ENCODE measurements at regions not wholly inside any gene's neighbourhood (a gene's known extent, or its start where the extent isn't known, plus 50 kb on each side); places are given as distances from the start of the nearest gene placed in this dataset.
"Not testable (repeated sequence)": the region's sequence is repeated elsewhere in the genome, so short reads cannot be mapped to it uniquely, and the experiment has no call there.

DNA sequence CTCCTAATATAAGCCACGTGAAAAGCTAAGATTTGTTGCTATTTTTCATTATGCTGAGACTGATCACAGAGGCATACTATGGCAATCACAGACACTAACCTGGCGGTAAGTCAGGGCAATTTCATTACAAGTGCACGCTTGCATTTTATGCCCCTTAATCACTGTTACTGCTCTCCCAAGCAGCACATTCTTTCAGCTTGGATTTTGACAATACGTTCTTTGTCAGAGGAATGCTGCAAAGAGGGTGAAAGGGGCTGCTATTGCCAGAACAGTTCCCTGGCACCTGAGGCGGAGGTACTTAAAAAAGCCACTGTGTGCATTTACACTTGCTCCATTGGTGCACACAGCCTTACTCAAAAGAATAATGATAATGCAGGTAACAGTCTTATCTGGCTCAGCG lies 346.6 kb downstream of the RFC3 start:
- DNase-seq (ENCODE audit: low read depth, low spot score): no peak

DNA sequence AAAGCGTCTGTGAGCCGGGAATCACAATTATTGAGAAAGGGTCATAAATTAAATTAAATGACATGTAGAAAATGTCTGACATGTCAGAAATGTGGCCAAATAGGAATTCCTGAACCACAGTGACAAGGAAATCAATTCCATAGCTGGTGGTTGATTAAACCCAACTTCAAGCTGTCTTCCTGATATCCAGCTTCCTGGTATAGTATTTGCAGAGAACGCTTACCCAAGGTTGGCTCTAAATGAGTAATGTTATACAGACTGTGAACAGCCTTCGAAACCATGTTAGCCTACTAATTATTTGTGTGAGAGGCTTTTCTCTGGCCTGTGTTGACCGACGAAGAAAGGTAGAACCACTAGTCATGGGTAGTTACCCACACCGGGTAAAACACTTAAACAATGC lies 347.2 kb downstream of the RFC3 start:
- no peak for DNase-seq (ENCODE audit: low read depth, low spot score)

DNA sequence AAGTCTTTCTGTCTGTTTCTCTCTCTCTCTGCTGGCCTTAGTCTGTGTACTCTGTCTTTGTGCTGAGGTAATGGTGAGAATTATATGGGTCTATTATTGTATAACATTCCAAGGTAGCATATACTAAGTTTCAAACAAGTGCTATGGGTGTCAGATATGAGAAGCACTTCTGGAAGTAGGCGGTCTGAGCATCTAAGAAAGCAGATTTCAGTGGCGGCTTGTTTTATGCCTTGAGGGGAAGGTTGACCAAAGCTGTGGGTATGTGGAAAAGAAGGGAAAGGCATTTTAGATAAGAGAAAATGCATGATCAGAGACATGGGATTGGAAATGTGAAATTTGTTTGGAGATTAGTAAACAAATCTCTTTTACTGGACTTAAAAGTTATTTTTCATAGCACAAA lies 348.5 kb downstream of the RFC3 start:
- no peak for DNase-seq (ENCODE audit: low read depth, low spot score)

GRCh38 chr13:34167347-34167746 lies 349.4 kb downstream of the RFC3 start:
- DNase-seq (ENCODE audit: low read depth, low spot score): no peak

DNA sequence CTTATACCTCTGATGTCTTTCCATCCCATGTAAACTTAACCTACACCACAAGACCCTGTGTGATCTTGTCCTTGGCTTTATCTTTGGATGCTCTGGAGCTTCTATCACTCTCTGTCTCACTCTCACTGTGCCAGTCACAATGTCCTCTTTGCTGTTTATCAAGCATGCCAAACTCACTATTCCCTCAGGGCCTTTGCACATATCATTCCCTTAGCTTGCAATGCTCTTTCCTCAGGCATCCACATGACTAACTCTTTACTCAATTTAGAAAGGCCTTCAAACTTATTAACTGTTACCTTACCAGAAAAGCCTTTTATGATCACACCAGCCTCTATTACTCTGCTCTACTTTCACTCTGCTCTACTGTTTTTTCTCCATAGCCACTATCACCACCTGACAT lies 354.1 kb downstream of the RFC3 start:
- no peak for DNase-seq (ENCODE audit: low read depth, low spot score)

DNA sequence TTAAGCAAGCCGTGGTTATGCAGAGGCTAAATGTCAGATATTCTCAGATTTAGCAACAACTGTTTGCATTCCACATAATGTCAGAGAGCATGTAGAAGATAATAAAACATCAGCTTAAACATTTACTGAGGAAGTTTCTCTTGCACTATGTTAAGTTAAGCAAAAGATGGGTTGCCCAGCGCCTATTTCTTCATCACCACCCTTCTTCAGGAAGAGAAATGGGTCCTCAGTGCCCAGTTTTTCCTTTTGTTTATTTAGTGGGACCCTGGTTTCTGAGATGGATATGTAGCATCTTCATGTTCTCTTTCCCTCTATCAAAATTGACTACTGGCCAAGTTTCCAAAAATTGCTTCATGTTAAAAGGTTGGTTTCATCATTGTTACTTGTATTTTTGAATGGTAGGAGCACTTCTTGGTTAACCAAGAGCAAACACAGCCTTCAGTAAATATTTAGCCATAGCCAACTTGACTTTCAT lies 356.8 kb downstream of the RFC3 start:
- DNase-seq (ENCODE audit: low read depth, low spot score): no peak

DNA sequence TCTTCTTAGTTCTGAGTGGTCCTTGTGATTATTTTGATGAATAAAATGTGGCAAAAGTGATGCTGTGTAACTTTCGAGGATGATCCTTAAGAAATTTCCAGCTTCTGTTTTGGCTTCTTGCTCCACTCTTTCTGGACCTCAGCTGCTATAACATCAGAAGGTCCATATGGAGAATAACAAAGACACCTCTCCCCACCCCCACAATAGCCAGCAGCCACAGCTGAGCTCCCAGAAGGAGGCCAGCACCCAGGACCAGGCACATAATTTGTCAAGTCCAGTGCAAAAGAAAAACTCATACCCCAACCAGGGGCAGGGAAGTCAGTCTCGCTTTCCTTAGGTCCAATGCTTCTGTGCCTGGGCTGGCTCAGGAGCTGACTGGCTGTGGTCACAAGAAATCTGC lies 357.6 kb downstream of the RFC3 start:
- no peak for DNase-seq (ENCODE audit: low read depth, low spot score)

- no peak for DNase-seq (ENCODE audit: low read depth, low spot score)
Observed at GRCh38 chr13:34176633-34177032, 358.7 kb downstream of the RFC3 start.

GRCh38 chr13:34179481-34179880 lies 361.5 kb downstream of the RFC3 start:
- DNase-seq (ENCODE audit: low read depth, low spot score): peak; percentile 12

DNA sequence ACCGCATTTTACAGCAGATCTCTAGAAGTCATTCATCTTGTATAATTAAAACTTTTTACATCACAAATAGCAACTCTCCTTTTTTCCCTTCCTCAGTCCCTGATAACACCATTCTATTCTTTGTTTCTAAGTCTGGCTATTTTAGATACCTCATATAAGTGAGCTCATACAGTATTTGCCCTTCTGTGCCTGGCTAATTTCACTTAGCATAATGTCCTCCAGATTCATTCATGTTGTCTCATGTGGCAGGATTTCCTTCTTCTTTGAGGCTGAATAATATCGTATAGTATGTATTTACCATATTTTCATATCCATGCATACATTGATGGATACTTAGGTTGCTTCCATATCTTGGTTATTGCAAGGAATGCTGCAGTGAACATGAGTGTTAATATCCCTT lies 362.0 kb downstream of the RFC3 start:
- DNase-seq (ENCODE audit: low read depth, low spot score): no peak

DNA sequence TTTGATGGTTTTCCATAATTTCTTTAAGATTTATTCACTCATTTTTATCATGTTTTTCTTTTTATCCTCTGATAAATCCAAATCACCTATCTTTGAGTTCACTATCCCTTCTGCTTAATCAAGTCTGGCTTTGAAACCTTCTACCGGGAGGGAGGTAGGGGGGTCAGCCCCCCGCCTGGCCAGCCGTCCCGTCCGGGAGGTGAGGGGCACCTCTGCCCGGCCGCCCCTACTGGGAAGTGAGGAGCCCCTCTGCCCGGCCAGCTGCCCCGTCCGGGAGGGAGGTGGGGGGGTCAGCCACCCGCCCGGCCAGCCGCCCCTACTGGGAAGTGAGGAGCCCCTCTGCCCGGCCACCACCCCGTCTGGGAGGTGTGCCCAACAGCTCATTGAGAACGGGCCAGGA lies 363.3 kb downstream of the RFC3 start:
- DNase-seq (ENCODE audit: low read depth, low spot score): not testable (repeated sequence)

GRCh38 chr13:34189946-34190345 lies 372.0 kb downstream of the RFC3 start:
- DNase-seq (ENCODE audit: low read depth, low spot score): no peak

DNA sequence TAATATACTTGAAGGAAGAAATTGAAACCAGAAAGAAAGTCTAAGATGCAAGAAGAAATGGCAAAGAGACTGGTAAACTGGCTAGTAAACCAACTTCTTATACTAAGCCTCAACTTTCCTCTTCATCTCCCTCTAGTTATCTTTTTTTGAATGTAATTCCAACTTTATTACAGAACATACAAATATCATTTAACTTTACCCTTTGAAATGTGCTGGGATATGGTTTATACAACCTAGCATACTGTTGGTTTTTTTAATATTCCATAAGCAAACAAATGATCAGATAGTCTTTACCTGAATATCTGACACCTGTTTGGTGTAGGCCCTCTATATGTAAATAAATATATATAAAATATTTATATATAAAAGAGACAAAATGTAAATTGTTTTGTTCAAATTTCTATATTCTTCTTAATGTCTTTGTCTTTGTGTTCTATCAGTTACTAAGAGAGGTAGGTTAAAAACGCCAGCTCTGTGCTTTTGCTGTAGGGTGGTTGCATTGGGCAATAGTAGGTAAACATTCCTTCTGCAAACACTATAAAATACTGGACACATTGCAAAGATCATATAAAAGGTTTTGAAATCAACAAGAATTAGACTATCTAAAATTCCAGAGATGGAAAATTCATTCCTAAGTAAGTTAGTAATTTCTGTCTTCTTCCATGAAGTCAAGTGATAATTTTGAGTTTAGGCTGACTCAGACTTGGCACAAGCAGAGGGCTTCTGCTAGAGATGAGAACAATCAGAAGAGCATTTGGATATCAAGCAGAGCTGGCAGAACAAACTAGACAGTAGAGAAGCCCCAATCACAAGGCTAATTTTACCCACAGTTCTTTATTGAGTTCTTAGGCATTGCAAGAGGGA lies 383.3 kb downstream of the RFC3 start:
- no peak for DNase-seq (ENCODE audit: low read depth, low spot score)

DNA sequence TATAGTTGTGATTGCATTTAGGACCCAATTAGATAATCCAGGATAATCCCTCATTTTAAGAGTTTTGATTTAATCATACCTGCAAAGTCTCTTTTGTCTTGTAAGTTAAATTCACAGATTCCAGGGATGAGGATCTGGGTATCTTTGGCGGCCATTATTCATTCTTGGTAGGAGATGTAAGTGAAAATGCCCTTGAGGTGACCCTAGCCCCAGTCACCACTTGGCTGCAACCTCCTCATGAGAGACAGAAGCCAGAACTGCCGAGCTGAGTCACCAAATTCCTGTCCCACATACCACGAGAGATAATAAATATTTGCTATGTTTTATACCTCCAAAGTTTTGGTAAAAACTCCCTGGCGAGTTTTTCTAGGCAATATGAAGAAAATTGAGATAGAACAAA lies 389.4 kb downstream of the RFC3 start:
- DNase-seq (ENCODE audit: low read depth, low spot score): no peak

- DNase-seq (ENCODE audit: low read depth, low spot score): no peak
Observed at GRCh38 chr13:34207872-34208271, 389.9 kb downstream of the RFC3 start.

- no peak for DNase-seq (ENCODE audit: low read depth, low spot score)
Observed at GRCh38 chr13:34208336-34208735, 390.4 kb downstream of the RFC3 start.

GRCh38 chr13:34210341-34210740 lies 392.4 kb downstream of the RFC3 start:
- DNase-seq (ENCODE audit: low read depth, low spot score): no peak

- no peak for DNase-seq (ENCODE audit: low read depth, low spot score)
Observed at GRCh38 chr13:34214686-34215085, 396.7 kb downstream of the RFC3 start.

GRCh38 chr13:34216256-34216655 lies 398.3 kb downstream of the RFC3 start:
- no peak for DNase-seq (ENCODE audit: low read depth, low spot score)

GRCh38 chr13:34217343-34218025 lies 399.5 kb downstream of the RFC3 start:
- no peak for DNase-seq (ENCODE audit: low read depth, low spot score)

- DNase-seq (ENCODE audit: low read depth, low spot score): no peak
Observed at GRCh38 chr13:34223984-34224383, 406.0 kb downstream of the RFC3 start.

GRCh38 chr13:34224877-34225276 lies 406.9 kb downstream of the RFC3 start:
- DNase-seq (ENCODE audit: low read depth, low spot score): no peak

- DNase-seq (ENCODE audit: low read depth, low spot score): no peak
Observed at GRCh38 chr13:34230271-34230670, 412.3 kb downstream of the RFC3 start.
